Effector memory CD4-positive, alpha-beta T cell (primary cell): ENCODE measurements at regions not wholly inside any gene's neighbourhood (a gene's known extent, or its start where the extent isn't known, plus 50 kb on each side); places are given as distances from the start of the nearest gene placed in this dataset.

Source experiments
- DNase-seq, 3 donors: peaks; one replicate each; pipeline ENCODE4 v3.0.0-alpha.2; 2020
- H3K27ac ChIP-seq: 2 replicates; pipeline ENCODE4 v1.7.0; 2013; ENCODE audit warnings: mild to moderate bottlenecking, low read length, moderate library complexity; ENCODE audit not compliant: insufficient read depth, poor library complexity, severe bottlenecking
- H3K27me3 ChIP-seq: replicated peaks from 2 replicates; pipeline ENCODE4 v1.7.0; 2013; ENCODE audit warnings: mild to moderate bottlenecking, low read length; ENCODE audit not compliant: insufficient read depth, control insufficient read depth, poor library complexity, severe bottlenecking
- H3K36me3 ChIP-seq: 2 replicates; pipeline ENCODE4 v1.7.0; 2013; ENCODE audit warnings: mild to moderate bottlenecking, low read length, moderate library complexity; ENCODE audit not compliant: control insufficient read depth, insufficient read depth
- H3K4me1 ChIP-seq: 2 replicates; pipeline ENCODE4 v1.7.0; 2013; ENCODE audit warnings: low read length, mild to moderate bottlenecking; ENCODE audit not compliant: control insufficient read depth, insufficient read depth, poor library complexity, severe bottlenecking
- H3K4me3 ChIP-seq: 2 replicates; pipeline ENCODE4 v1.7.0; 2013; ENCODE audit warnings: low read length, low read depth, mild to moderate bottlenecking; ENCODE audit not compliant: insufficient read depth, poor library complexity, severe bottlenecking
- H3K9me3 ChIP-seq: 2 replicates; pipeline ENCODE4 v1.7.0; 2013; ENCODE audit warnings: mild to moderate bottlenecking, low read length, moderate library complexity; ENCODE audit not compliant: control insufficient read depth

GRCh38 chrX:43005561-43005960, 227.6 kb upstream of the PPP1R2C start:
- no peaks in the 10 kb centered on the region for H3K4me1 ChIP-seq
- no peak overlapping the region for H3K27ac ChIP-seq
- no peak for DNase-seq
- no peaks in the 10 kb centered on the region for H3K36me3 ChIP-seq
- no peaks in the 10 kb centered on the region for H3K27me3 ChIP-seq
- no peak overlapping the region for H3K4me3 ChIP-seq
- H3K9me3 ChIP-seq: no peaks in the 10 kb centered on the region

- no peak overlapping the region for H3K4me3 ChIP-seq
- no peak overlapping the region for H3K27ac ChIP-seq
- H3K9me3 ChIP-seq: no peaks in the 10 kb centered on the region
- no peaks in the 10 kb centered on the region for H3K4me1 ChIP-seq
- H3K36me3 ChIP-seq: no peaks in the 10 kb centered on the region
- no peak for DNase-seq
- H3K27me3 ChIP-seq: no peaks in the 10 kb centered on the region
Observed at GRCh38 chrX:43008356-43008755, 230.4 kb upstream of the PPP1R2C start.

GRCh38 chrX:43016021-43016420, 238.1 kb upstream of the PPP1R2C start:
- Histone ChIP-seq H3K27me3 (no peaks in the 10 kb centered on the region), H3K4me3 (no peak overlapping the region), H3K27ac (no peak overlapping the region), H3K9me3 (no peaks in the 10 kb centered on the region), H3K36me3 (no peaks in the 10 kb centered on the region), H3K4me1 (no peaks in the 10 kb centered on the region)
- DNase-seq: no peak

DNA sequence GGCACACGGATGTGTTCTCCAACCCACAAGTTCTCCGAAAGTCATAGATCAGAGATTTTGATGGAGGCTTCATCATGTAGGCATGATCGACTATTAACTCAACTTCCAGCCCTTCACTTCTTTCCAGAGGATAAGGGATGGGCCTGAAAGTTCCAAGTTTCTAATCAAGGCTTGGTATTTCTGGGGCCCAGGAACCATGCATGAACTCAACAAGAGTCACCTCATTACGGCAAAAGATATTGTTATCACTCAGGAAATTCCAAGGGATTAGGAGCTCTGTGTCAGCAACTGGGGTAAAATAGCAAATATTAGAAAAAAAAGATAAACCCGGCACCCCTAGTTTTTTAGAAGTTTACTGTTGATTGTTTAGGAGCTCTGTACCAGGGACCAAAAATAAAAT, 240.1 kb upstream of the PPP1R2C start:
- Histone ChIP-seq H3K36me3 (no peaks in the 10 kb centered on the region), H3K4me3 (no peak overlapping the region), H3K27ac (no peak overlapping the region), H3K4me1 (no peaks in the 10 kb centered on the region), H3K9me3 (no peaks in the 10 kb centered on the region), H3K27me3 (no peaks in the 10 kb centered on the region)
- DNase-seq: no peak

GRCh38 chrX:43019021-43019420, 241.1 kb upstream of the PPP1R2C start:
- no peak overlapping the region for H3K4me3 ChIP-seq
- H3K4me1 ChIP-seq: no peaks in the 10 kb centered on the region
- H3K9me3 ChIP-seq: no peaks in the 10 kb centered on the region
- DNase-seq: no peak
- H3K27ac ChIP-seq: no peak overlapping the region
- no peaks in the 10 kb centered on the region for H3K36me3 ChIP-seq
- H3K27me3 ChIP-seq: no peaks in the 10 kb centered on the region

DNA sequence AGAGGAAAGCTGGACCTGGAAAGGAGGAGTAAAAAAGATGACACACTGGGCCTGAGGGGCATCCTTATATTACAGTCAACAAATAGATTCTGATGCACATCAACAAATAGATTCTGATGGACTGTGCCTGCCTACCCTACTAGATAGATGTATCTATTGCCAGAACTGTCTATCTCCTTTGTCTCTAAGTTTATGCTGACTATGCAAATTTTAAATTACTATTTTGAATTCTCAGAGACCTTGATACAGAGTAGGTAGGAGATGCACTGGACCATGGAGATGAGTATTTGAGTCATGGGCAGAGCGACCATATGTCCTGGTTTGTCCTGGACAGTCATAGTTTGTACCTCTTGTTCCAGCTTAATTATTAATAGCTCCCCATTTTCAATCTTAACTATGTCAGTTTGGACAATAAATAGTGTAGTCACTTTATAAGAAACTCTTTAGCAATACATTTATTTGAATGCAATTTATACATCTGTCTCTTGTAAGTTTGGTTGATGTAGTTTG, 247.9 kb upstream of the PPP1R2C start:
- no peak overlapping the region for H3K4me3 ChIP-seq
- H3K27ac ChIP-seq: no peak overlapping the region
- no peaks in the 10 kb centered on the region for H3K4me1 ChIP-seq
- no peaks in the 10 kb centered on the region for H3K9me3 ChIP-seq
- no peaks in the 10 kb centered on the region for H3K27me3 ChIP-seq
- no peaks in the 10 kb centered on the region for H3K36me3 ChIP-seq
- DNase-seq: no peak

DNA sequence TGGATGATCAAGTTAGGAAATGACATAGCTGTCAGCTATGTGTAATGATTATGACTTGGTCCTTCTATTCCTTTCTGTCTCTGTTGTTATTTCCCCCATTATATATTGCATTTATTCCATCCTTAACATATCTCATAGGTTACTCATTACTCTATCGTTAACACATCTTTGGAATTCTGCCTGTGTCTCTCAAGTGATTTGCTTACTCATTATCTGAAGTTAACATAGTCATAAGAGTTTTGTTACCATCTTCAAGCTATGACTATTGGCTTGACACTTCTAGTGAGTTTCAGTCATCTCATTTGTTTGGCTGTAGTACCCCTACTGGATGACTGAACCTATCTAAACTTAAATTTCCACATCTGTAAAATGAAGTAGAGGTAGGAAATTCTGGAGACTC, 286.1 kb upstream of the PPP1R2C start:
- Histone ChIP-seq H3K27ac (no peak overlapping the region), H3K4me1 (no peaks in the 10 kb centered on the region), H3K9me3 (no peaks in the 10 kb centered on the region), H3K27me3 (no peaks in the 10 kb centered on the region), H3K4me3 (no peak overlapping the region), H3K36me3 (no peaks in the 10 kb centered on the region)
- DNase-seq: no peak

DNA sequence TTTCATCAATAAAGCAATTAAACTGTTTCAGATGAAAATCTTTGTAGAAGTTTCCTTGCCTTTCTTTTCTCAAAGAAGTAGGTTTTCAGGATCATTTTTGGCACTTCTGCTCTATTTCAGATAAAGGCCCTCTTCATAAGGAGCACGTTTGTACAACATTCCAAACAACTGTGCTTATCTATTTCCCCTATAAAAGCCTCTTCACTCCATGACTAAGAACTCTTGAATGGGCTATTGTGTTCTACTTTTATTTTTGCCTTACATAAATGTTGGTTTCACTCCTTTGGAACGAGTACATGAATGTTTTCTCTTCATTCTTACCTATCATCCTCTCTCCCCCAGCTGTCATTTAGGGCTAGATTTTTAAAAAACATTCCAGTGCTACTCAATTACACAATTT, 288.0 kb upstream of the PPP1R2C start:
- Histone ChIP-seq H3K9me3 (no peaks in the 10 kb centered on the region), H3K27ac (no peak overlapping the region), H3K4me3 (no peak overlapping the region), H3K4me1 (no peaks in the 10 kb centered on the region), H3K36me3 (no peaks in the 10 kb centered on the region), H3K27me3 (no peaks in the 10 kb centered on the region)
- DNase-seq: no peak

DNA sequence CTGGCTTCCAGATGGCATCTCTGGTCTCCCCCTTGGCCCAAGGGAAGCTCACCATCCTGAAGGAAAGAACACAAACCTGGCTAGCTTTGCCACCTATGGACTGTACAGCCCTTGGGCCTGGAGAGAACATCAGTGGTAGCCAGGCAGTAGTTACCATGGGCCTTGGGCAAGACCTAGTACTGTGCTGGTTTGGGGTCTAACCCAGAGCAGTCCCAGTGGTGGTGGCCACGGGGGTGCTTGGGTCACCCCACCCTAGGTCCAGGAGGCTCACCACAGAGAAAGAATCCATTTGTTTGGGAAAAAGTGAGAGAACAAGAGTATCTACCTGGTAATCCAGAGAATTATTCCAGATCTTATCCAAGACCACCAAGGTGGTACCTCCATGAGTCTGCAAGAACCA, 290.7 kb upstream of the PPP1R2C start:
- Histone ChIP-seq H3K4me3 (no peak overlapping the region), H3K9me3 (no peaks in the 10 kb centered on the region), H3K27me3 (no peaks in the 10 kb centered on the region), H3K36me3 (no peaks in the 10 kb centered on the region), H3K4me1 (no peaks in the 10 kb centered on the region), H3K27ac (no peak overlapping the region)
- DNase-seq: no peak

DNA sequence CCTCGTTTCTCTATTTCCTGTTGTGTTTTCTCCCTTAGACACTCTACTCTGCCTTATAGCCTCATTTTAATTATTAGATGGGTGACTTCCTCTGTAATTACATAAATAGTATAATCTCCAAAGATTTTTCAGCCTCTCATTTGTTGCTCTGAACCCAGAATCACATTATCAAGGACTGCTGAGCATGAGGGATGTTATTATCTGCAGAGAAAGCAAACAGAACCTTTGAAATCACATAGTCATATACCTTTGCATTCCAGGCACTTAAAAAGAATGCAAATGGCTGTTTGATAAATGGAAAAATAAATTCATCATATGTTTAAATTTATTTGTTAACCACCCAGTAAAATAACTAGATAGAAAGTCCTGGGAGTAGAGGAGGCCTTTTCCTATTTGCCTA, 305.1 kb upstream of the PPP1R2C start:
- Histone ChIP-seq H3K27ac (no peak overlapping the region), H3K4me1 (no peaks in the 10 kb centered on the region), H3K27me3 (no peaks in the 10 kb centered on the region), H3K4me3 (no peak overlapping the region), H3K9me3 (no peaks in the 10 kb centered on the region), H3K36me3 (no peaks in the 10 kb centered on the region)
- DNase-seq: no peak

GRCh38 chrX:43087830-43088229, 309.9 kb upstream of the PPP1R2C start:
- no peaks in the 10 kb centered on the region for H3K4me1 ChIP-seq
- H3K27me3 ChIP-seq: no peaks in the 10 kb centered on the region
- H3K4me3 ChIP-seq: no peak overlapping the region
- no peaks in the 10 kb centered on the region for H3K36me3 ChIP-seq
- H3K9me3 ChIP-seq: no peaks in the 10 kb centered on the region
- no peak for DNase-seq
- H3K27ac ChIP-seq: no peak overlapping the region
